ENCODE measurements at regions not wholly inside any gene's neighbourhood (a gene's known extent, or its start where the extent isn't known, plus 50 kb on each side); places are given as distances from the start of the nearest gene placed in this dataset.

DNA sequence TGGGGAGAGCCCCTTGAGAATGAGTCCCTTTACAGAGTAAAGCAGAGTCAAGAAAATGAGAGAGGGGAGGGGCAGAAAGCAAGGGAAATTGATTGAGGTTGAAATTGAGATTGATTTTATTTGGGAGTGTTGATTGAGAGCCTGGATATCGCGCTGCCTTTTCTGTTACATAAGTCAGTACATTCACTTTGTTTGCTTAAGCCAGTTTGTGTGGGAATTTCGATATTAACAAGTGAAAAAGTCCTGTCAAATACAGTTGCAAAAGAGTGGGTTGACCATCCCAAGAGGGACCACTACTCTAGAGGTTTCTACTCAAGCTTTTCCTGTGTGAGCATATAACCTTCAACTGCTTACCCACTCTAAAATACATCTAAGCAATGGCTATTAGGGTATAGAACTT, 331.4 kb upstream of the AZI2 start:
- Histone ChIP-seq H3K79me2 (ENCODE audit: low read length) (no peaks in the 10 kb centered on the region), H3K9me3 (ENCODE audit: low read length) (no peaks in the 10 kb centered on the region), H2AFZ (ENCODE audit: low read length) (no peak overlapping the region), H3K27me3 (ENCODE audit: low read length) (peaks cover 13% of the 10 kb centered on the region), H3K4me1 (ENCODE audit: insufficient read depth, low read length) (no peaks in the 10 kb centered on the region), H3K9ac (ENCODE audit: low read length) (no peak overlapping the region), H4K20me1 (ENCODE audit: low read length) (no peaks in the 10 kb centered on the region), H3K27ac (ENCODE audit: low read length) (no peak overlapping the region), H3K9me2 (replicated peaks; ENCODE audit: low read length) (no peaks in the 10 kb centered on the region), H3K4me3 (ENCODE audit: low read length) (no peak overlapping the region), H3F3A (ENCODE audit: low read length, unreplicated experiment) (no peaks in the 10 kb centered on the region), H3K4me2 (ENCODE audit: low read length) (no peak overlapping the region), H3K36me3 (ENCODE audit: low read depth, low read length) (no peaks in the 10 kb centered on the region)
- ChIA-PET POLR2A (ENCODE audit: unreplicated experiment) (no interaction called here), CTCF (no interaction called here)
- ATAC-seq (no peak), DNase-seq (no peak)
- no TSS peak for BruUV-seq (replicated peaks)
- TF ChIP-seq EZH2phosphoT487 (IDR thresholded peaks at IDR 0.05; ENCODE audit: borderline replicate concordance, low read length), result no peak
- no peak for TF ChIP-seq CTCF (conservative IDR thresholded peaks at IDR 0.05; ENCODE audit: low read depth, low read length)
- no peak for TF ChIP-seq EZH2 (IDR thresholded peaks at IDR 0.05; ENCODE audit: low read length, unreplicated experiment)
- intact Hi-C loops (cut with micrococcal nuclease), result no loop called here

DNA sequence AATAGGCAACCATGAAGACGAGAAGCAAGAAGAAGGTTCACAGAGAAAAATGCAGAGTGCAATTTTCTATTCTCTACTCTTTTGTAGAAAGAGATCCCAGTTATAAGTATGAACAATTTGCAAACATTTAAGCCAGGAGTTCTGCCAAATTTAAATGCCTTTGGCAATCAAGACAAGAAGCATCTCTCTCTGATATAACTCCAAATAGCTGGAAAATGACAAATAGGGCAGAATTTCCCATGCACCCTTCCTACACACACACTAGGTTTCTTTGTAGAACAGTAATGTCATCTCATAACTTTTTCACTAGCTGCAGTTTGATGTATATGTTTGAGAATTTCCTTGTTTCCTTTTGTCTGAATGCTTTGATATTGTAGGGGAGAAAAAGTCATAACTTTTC, 333.5 kb upstream of the AZI2 start:
- Histone ChIP-seq H3K36me3 (ENCODE audit: low read depth, low read length) (no peaks in the 10 kb centered on the region), H2AFZ (ENCODE audit: low read length) (no peak overlapping the region), H3K27ac (ENCODE audit: low read length) (no peak overlapping the region), H3K4me2 (ENCODE audit: low read length) (no peak overlapping the region), H3K4me1 (ENCODE audit: insufficient read depth, low read length) (no peaks in the 10 kb centered on the region), H3K9me2 (replicated peaks; ENCODE audit: low read length) (no peaks in the 10 kb centered on the region), H3K27me3 (ENCODE audit: low read length) (peaks cover 13% of the 10 kb centered on the region), H3K9me3 (ENCODE audit: low read length) (no peaks in the 10 kb centered on the region), H4K20me1 (ENCODE audit: low read length) (no peaks in the 10 kb centered on the region), H3K4me3 (ENCODE audit: low read length) (no peak overlapping the region), H3K9ac (ENCODE audit: low read length) (no peak overlapping the region), H3K79me2 (ENCODE audit: low read length) (no peaks in the 10 kb centered on the region), H3F3A (ENCODE audit: low read length, unreplicated experiment) (no peaks in the 10 kb centered on the region)
- BruUV-seq (replicated peaks), result no TSS peak
- CTCF ChIA-PET, result no interaction called here
- intact Hi-C loops (cut with micrococcal nuclease), result no loop called here
- no peak; the same call in 1 of the 2 replicates for ATAC-seq
- TF ChIP-seq CTCF (conservative IDR thresholded peaks at IDR 0.05; ENCODE audit: low read depth, low read length), result no peak
- no peak for TF ChIP-seq EZH2phosphoT487 (IDR thresholded peaks at IDR 0.05; ENCODE audit: borderline replicate concordance, low read length)
- no peak for TF ChIP-seq EZH2 (IDR thresholded peaks at IDR 0.05; ENCODE audit: low read length, unreplicated experiment)
- DNase-seq, result no peak
- POLR2A ChIA-PET (ENCODE audit: unreplicated experiment), result no interaction called here

DNA sequence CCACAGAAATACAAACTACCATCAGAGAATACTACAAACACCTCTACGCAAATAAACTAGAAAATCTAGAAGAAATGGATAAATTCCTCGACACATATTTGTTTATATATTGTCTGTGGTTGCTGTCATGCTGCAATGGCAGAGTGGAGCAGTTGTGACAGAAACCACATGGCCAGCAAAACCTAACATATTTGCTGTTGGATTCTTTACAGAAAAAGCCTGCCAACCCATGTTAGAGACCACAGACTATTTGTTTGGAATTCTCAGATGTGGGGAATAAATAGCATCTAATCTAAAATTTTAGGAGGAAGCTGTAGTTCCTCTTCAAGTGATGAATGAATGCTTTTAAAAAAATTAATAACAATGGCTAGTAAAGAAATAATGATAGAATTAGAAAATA, 341.6 kb upstream of the AZI2 start:
- Histone ChIP-seq H4K20me1 (ENCODE audit: low read length) (no peaks in the 10 kb centered on the region), H2AFZ (ENCODE audit: low read length) (no peak overlapping the region), H3K79me2 (ENCODE audit: low read length) (no peaks in the 10 kb centered on the region), H3F3A (ENCODE audit: low read length, unreplicated experiment) (no peaks in the 10 kb centered on the region), H3K9me3 (ENCODE audit: low read length) (no peaks in the 10 kb centered on the region), H3K4me2 (ENCODE audit: low read length) (no peak overlapping the region), H3K9ac (ENCODE audit: low read length) (no peak overlapping the region), H3K36me3 (ENCODE audit: low read depth, low read length) (no peaks in the 10 kb centered on the region), H3K9me2 (replicated peaks; ENCODE audit: low read length) (no peaks in the 10 kb centered on the region), H3K27me3 (ENCODE audit: low read length) (no peaks in the 10 kb centered on the region), H3K27ac (ENCODE audit: low read length) (no peak overlapping the region), H3K4me1 (ENCODE audit: insufficient read depth, low read length) (no peaks in the 10 kb centered on the region), H3K4me3 (ENCODE audit: low read length) (no peak overlapping the region)
- DNase-seq (no peak), ATAC-seq (no peak)
- BruUV-seq (replicated peaks), result no TSS peak
- CTCF ChIA-PET, result no interaction called here
- intact Hi-C loops (cut with micrococcal nuclease), result no loop called here
- POLR2A ChIA-PET (ENCODE audit: unreplicated experiment), result no interaction called here
- TF ChIP-seq EZH2phosphoT487 (IDR thresholded peaks at IDR 0.05; ENCODE audit: borderline replicate concordance, low read length) (no peak), EZH2 (IDR thresholded peaks at IDR 0.05; ENCODE audit: low read length, unreplicated experiment) (no peak), CTCF (conservative IDR thresholded peaks at IDR 0.05; ENCODE audit: low read depth, low read length) (no peak)
